SK-N-SH (cell line): ENCODE measurements at regions not wholly inside any gene's neighbourhood (a gene's known extent, or its start where the extent isn't known, plus 50 kb on each side); places are given as distances from the start of the nearest gene placed in this dataset.

Experiments
- CTCF ChIA-PET: fragments of 300-600, 350-600 bp; formaldehyde crosslinking; extraction: SDS; loops from one replicate; lab custom pipeline; 2021; lab: Yijun Ruan, JAX
- POLR2A ChIA-PET: fragments of 350-600 bp; sonication (Branson Sonifier 250); formaldehyde crosslinking; extraction: SDS; loops from one replicate; lab custom pipeline; 2020; ENCODE audit warnings: antibody characterized with exemption, inconsistent platforms; lab: Yijun Ruan, JAX
- DNase-seq: peaks from one replicate; pipeline ENCODE4 v3.0.0; 2012
- H2AFZ ChIP-seq: fragments of 200-600 bp; sonication (generic); 2 replicates; pipeline ENCODE4 v1.8.1; 2016; ENCODE audit warnings: antibody characterized with exemption, mild to moderate bottlenecking, low read depth
- H3F3A ChIP-seq: fragments of 200-600 bp; sonication (generic); replicated peaks from 2 replicates; pipeline ENCODE3; 2016; ENCODE audit warnings: antibody characterized with exemption, mild to moderate bottlenecking; ENCODE audit not compliant: insufficient read depth
- H3K27ac ChIP-seq, 2 experiments: fragments of 200-500 bp in 1 of 2; fragments of 200-600 bp in 1 of 2; sonication (Bioruptor generic) in 1 of 2; sonication (generic), shearing (Covaris generic) in 1 of 2; 2 replicates each; pipeline versions ENCODE4 v1.5.1 to v1.6.1; 2014 to 2016; ENCODE audit warnings: low read depth in 2 of 2, inconsistent platforms in 1 of 2, low read length in 1 of 2, mild to moderate bottlenecking in 1 of 2, mixed read lengths in 1 of 2
- H3K27me3 ChIP-seq: fragments of 200-600 bp; sonication (generic), shearing (Covaris generic); 2 replicates; pipeline ENCODE4 v1.6.1; 2016; ENCODE audit warnings: mixed run types; ENCODE audit not compliant: insufficient read depth
- H3K36me3 ChIP-seq, 2 experiments: fragments of 200-500 bp in 1 of 2; fragments of 200-600 bp in 1 of 2; sonication (Bioruptor generic) in 1 of 2; sonication (generic) in 1 of 2; replicated peaks in 1 of 2; 2 replicates each; pipeline versions ENCODE3 to v1.5.1; 2014 to 2016; ENCODE audit warnings: low read length in 1 of 2, mild to moderate bottlenecking in 1 of 2; ENCODE audit not compliant: insufficient read depth in 2 of 2, control insufficient read depth in 1 of 2
- H3K4me1 ChIP-seq, 2 experiments: fragments of 200-500 bp in 1 of 2; fragments of 200-600 bp in 1 of 2; sonication (Bioruptor generic) in 1 of 2; sonication (generic), shearing (Covaris generic) in 1 of 2; 2 replicates each; pipeline versions ENCODE4 v1.5.1 to v1.6.1; 2014 to 2016; ENCODE audit warnings: low read depth in 1 of 2, low read length in 1 of 2, mixed run types in 1 of 2; ENCODE audit not compliant: insufficient read depth in 2 of 2, control insufficient read depth in 1 of 2
- H3K4me2 ChIP-seq: fragments of 200-600 bp; sonication (generic), shearing (Covaris generic); 2 replicates; pipeline ENCODE4 v1.6.1; 2017; ENCODE audit warnings: mixed run types
- H3K4me3 ChIP-seq, 2 experiments: fragments of 200-500 bp in 1 of 2; fragments of 200-600 bp in 1 of 2; sonication (Bioruptor generic) in 1 of 2; sonication (generic), shearing (Covaris generic) in 1 of 2; 2 replicates each; pipeline versions ENCODE4 v1.5.1 to v1.8.1; 2014 to 2016; ENCODE audit warnings: low read depth in 2 of 2, inconsistent platforms in 1 of 2, low read length in 1 of 2, mild to moderate bottlenecking in 1 of 2, mixed read lengths in 1 of 2, moderate library complexity in 1 of 2
- H3K79me2 ChIP-seq: fragments of 200-600 bp; sonication (generic); 2 replicates; pipeline ENCODE4 v1.8.1; 2017; ENCODE audit warnings: mild to moderate bottlenecking; ENCODE audit not compliant: insufficient read depth
- H3K9ac ChIP-seq: fragments of 200-600 bp; sonication (generic); 2 replicates; pipeline ENCODE4 v1.6.1; 2017; ENCODE audit warnings: mixed run types
- H3K9me2 ChIP-seq: fragments of 200-600 bp; sonication (generic); 2 replicates; pipeline ENCODE4 v1.6.1; 2017; ENCODE audit warnings: mixed run types
- H3K9me3 ChIP-seq: fragments of 200-600 bp; sonication (generic); 2 replicates; pipeline ENCODE4 v1.6.1; 2017; ENCODE audit warnings: mixed run types, mild to moderate bottlenecking, moderate library complexity
- H4K20me1 ChIP-seq: fragments of 200-600 bp; sonication (generic); 2 replicates; pipeline ENCODE4 v1.6.1; 2017; ENCODE audit warnings: mild to moderate bottlenecking, mixed run types; ENCODE audit not compliant: insufficient read depth
- GABPA ChIP-seq: IDR thresholded peaks from 2 replicates; pipeline ENCODE4 v1.4.0; 2012; ENCODE audit warnings: low read depth, mild to moderate bottlenecking
- JUND ChIP-seq: IDR thresholded peaks from 2 replicates; pipeline ENCODE4 v1.4.0; 2012
- MAX ChIP-seq: IDR thresholded peaks from 2 replicates; pipeline ENCODE4 v1.4.0; 2012; ENCODE audit warnings: low read depth
- REST ChIP-seq: IDR thresholded peaks from 2 replicates; pipeline ENCODE4 v1.6.1; 2012; ENCODE audit warnings: mild to moderate bottlenecking, low read depth, low read length, moderate library complexity
- TCF12 ChIP-seq: IDR thresholded peaks from 2 replicates; pipeline ENCODE4 v1.4.0; 2012
- WGBS: methylation state at CpG from one replicate; pipeline ENCODE4 v1.1.6; 2017; ENCODE audit warnings: low lambda C conversion rate; 5-methylcytosine and 5-hydroxymethylcytosine counted together
- TF ChIP-seq, protein P1 (sequence below): fragments of 150-350 bp; IDR thresholded peaks from 2 replicates; pipeline ENCODE4 v1.6.1; 2017; ENCODE audit warnings: antibody characterized with exemption, low read length, low read depth, borderline replicate concordance

GRCh38 chr13:30366088-30366487 is 56.2 kb upstream of the UBE2L5 start:
- H3K4me3 ChIP-seq = no peak overlapping the region
- POLR2A ChIA-PET = no interaction called here
- H3K79me2 ChIP-seq = no peaks in the 10 kb centered on the region
- no peak overlapping the region for H3K9ac ChIP-seq
- TF ChIP-seq, protein P1, sequence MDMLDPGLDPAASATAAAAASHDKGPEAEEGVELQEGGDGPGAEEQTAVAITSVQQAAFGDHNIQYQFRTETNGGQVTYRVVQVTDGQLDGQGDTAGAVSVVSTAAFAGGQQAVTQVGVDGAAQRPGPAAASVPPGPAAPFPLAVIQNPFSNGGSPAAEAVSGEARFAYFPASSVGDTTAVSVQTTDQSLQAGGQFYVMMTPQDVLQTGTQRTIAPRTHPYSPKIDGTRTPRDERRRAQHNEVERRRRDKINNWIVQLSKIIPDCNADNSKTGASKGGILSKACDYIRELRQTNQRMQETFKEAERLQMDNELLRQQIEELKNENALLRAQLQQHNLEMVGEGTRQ = no peak
- TF ChIP-seq GABPA = no peak
- no peak for TF ChIP-seq JUND
- TF ChIP-seq, all 33 proteins: peak for 0
- Histone ChIP-seq H3K36me3 (no peaks in the 10 kb centered on the region), H2AFZ (no peak overlapping the region), H3K4me2 (no peak overlapping the region), H3K9me3 (no peaks in the 10 kb centered on the region), H3K4me1 (peaks cover 15 to 17% of the 10 kb centered on the region in 2 experiments; a peak in 2 of 4 replicates), H3K27me3 (no peaks in the 10 kb centered on the region), H3F3A (no peaks in the 10 kb centered on the region), H4K20me1 (no peaks in the 10 kb centered on the region), H3K9me2 (no peaks in the 10 kb centered on the region), H3K27ac (no peak overlapping the region)
- DNase-seq = no peak
- 88% methylated on average over 1 of the region's 1 CpG for WGBS
- CTCF ChIA-PET = no interaction called here

- CTCF ChIA-PET = interaction anchor here (0.6 kb wide), 1 partner anchor 10 kb away, joined by 3 read pairs; no protein-coding TSS in a partner anchor
- H3K4me2 ChIP-seq = no peak overlapping the region
These were observed 55.0 kb upstream of the UBE2L5 start for GRCh38 chr13:30367296-30367695.

More at GRCh38 chr13:30367296-30367695, 55.0 kb upstream of the UBE2L5 start:
- H3K9me3 ChIP-seq = no peaks in the 10 kb centered on the region
- no peaks in the 10 kb centered on the region for H3K79me2 ChIP-seq
- no peaks in the 10 kb centered on the region for H3F3A ChIP-seq
- H3K4me3 ChIP-seq = no peak overlapping the region
- WGBS = 94% methylated on average over 12 of the region's 12 CpGs
- H3K4me1 ChIP-seq = peaks cover 15 to 20% of the 10 kb centered on the region in 2 experiments; a peak in 2 of 4 replicates
- no peak for DNase-seq
- no peaks in the 10 kb centered on the region for H3K36me3 ChIP-seq
- no peak overlapping the region for H3K9ac ChIP-seq
- no peaks in the 10 kb centered on the region for H3K27me3 ChIP-seq
- H2AFZ ChIP-seq = no peak overlapping the region
- POLR2A ChIA-PET = no interaction called here
- no peaks in the 10 kb centered on the region for H3K9me2 ChIP-seq
- no peak for TF ChIP-seq REST
- no peak for TF ChIP-seq TCF12
- no peak for TF ChIP-seq MAX
- H4K20me1 ChIP-seq = no peaks in the 10 kb centered on the region
- no peak overlapping the region for H3K27ac ChIP-seq
